HG03095 (cell line): ENCODE measurements at regions not wholly inside any gene's neighbourhood (a gene's known extent, or its start where the extent isn't known, plus 50 kb on each side); places are given as distances from the start of the nearest gene placed in this dataset.
"Not testable (repeated sequence)": the region's sequence is repeated elsewhere in the genome, so short reads cannot be mapped to it uniquely, and the experiment has no call there.

Experiments used
- ATAC-seq: cut with Tn5 transposase; IDR thresholded peaks from one replicate; pipeline ENCODE4 v1.9.1; 2021; ENCODE audit warnings: moderate library complexity; ENCODE audit not compliant: unreplicated experiment

DNA sequence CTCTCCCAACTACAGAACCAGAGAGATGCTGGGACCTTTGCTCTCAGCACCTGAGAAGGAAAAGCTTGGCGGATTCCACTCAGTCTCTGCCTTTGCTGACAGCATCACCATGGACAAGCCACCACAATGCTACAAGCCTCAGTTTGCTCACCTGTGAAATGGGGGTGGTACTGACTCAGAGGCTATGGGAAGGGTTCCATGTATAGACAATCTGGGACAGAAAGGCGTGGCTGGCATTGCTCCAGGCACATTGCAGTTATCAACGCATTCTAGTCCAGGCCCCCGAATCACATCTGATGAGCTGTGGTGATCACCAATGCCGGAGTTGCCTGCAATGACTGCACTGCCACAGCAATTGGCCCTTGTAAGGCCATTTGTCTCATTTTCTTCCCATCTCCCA lies 72.6 kb downstream of the ISX start:
- no peak for ATAC-seq

DNA sequence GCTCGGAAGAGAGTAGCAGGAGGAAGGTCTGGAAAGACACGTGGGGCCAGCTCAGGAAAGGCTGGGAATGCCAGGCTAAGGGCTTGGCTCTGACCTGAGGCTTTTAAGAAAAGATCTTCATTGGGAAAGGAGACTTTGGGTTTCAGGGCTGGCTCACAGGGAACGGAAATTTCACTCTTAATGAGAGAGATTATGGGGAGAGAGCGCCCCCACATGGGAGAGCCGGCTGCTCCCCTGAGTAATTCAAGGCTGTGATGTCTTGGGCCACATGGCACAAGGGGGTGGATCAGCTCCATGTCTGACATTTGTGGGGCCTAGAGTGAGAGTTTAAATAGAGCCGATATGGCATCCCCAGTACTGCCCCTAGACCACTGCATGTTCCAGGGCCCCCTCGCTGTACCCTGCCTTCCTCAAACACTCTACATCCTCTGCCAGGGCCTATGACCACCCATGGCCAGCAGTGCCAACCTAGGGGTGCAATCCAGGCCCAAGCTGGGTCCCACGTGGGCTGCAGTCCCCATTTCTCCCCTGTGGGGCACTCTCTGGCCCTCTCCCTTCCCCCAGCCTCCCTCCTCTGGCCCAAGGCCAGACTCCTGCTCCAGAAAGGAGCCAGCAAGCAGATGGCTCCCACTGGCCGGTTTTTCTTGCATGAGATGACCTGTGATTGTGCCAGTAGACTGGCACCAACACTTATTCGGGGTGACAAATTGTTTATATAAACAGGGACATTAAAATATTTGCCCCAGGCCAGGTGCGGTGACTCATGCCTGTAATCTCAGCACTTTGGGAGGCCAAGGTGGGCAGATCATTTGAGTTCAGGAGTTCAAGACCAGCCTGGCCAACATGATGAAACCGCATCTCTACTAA lies 75.2 kb downstream of the ISX start:
- ATAC-seq, result no peak

DNA sequence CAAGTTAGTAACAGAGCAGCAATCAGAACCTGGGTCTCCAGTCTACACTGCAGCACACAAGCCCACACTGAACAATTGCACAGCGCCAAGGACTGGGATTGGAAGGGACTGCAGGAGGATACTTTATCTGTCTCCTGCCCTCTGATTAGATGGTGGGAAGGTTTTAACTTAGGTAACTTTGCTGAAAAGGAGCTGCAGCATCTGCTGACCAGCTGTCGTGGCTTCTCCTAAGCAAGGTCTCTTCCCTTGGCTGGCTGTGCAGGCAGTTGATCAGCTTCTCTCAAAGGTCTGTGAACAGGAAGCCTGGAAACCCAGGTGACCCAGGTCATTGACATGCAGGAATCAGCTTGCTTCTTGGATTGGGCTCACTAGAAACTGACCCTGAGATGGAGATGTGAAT lies 82.4 kb downstream of the ISX start:
- no peak for ATAC-seq

DNA sequence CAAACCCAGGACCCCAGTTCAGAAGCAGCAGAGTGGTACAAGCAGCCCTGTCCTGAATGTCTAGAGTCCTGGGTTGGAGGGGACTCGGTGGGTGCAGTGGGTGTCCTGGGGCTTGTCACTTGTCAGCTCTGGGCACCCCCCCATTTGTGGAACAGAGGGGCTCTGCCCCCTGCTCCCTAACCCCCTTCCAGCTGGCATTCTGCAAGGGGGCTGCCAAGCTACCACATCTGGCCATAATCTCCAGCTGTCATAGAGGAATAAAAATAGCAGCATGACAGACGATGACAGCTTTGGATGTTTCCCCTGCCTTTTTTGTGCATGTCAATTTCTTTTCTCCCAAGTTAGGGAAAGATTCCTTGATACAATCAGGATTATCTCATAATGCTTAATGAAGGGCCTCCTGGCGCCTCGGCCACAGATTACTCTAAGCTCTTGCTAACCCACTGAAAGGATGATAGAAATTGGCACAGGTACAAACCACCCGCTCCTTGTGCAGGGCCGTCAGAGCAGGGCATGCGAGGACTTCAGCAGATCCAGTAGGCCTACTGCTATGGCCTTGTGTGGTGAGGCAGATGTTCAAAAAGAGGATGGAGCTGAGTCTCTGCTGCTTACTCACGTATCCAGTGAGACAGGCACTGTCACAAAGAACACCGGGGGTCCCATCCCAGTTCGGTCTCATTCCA lies 83.0 kb downstream of the ISX start:
- ATAC-seq, result no peak

DNA sequence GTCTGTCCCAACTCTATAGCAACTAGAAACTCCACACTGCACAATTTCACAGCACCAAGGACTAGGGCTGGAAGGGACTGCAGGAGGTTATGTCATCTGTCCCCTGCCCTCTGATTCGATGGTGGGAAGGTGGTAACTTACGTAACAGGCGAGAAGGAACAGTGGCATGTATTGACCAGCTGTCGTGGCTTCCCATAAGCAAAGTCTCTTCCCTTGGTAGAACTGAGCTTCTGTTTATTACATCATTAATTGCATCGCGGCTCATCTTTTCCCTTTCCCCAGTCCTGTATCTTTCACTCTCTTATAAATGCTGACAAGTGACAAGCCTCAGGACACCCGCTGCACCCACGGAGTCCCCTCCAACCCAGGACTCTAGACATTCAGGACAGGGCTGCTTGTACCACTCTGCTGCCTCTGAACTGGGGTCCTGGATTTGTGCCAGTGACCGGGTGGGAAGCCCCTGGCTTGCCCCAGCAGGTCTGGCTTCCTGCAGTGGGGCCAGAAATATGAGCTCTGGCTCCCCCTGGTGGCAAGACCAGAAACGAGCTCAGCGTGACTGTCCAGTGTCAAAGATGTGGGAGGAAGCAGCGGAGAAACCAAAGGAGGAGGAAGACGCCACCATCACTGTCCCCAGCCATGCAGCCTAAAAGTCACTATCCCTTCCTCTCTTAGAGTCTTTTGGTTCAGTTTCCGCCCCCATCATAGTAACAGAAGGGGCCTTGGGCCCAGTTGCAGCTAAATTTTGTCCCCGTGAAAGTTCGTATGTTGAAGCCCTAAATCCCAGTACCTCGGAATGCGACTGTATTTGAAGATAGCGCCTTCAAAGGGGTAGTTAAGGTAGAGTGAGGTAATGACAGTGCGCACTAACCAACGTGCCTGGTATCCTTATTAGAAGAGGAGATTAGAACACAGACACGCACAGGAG lies 84.5 kb downstream of the ISX start:
- ATAC-seq, result peak; percentile 48

DNA sequence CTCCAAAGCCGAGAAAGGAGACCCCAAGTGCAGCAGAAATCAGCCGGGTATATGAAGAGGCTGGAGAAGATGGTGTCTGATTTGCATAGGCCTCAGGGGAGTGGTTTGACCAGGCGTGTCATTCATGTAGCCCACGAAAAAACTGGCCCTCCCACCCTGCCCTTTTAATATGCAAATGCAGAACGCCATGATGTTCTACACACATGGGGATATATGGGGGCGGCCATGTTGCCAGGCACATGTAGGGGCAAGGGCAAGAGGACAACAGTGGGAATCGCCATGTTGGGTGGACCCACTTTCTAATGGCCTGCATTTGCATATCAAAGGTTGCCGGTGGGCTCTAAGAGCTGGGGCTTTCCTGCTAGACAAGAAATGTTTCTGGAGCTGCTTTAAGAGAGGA lies 86.4 kb downstream of the ISX start:
- no peak for ATAC-seq

DNA sequence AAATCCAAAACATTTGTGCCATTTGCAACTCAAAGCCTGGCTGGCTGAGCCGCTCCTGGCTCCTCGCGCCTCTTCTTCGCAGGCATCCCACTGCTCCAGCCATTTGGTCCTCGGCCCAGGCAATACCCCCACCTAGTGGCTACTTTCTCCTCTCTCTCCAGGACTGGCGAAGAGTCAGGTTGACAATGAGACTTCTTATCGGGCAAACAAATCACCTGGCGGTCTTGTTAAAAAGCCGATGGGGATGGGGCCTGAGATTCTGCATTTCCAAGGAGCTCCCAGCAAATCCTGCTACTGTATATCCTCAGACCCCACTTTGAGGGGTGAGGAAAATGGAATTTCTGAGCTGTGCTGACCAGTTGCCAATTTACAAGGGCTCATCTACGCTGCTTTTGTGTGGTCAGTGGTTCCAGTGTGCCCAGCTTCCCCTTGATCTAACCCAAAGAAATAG lies 89.0 kb downstream of the ISX start:
- no peak for ATAC-seq

DNA sequence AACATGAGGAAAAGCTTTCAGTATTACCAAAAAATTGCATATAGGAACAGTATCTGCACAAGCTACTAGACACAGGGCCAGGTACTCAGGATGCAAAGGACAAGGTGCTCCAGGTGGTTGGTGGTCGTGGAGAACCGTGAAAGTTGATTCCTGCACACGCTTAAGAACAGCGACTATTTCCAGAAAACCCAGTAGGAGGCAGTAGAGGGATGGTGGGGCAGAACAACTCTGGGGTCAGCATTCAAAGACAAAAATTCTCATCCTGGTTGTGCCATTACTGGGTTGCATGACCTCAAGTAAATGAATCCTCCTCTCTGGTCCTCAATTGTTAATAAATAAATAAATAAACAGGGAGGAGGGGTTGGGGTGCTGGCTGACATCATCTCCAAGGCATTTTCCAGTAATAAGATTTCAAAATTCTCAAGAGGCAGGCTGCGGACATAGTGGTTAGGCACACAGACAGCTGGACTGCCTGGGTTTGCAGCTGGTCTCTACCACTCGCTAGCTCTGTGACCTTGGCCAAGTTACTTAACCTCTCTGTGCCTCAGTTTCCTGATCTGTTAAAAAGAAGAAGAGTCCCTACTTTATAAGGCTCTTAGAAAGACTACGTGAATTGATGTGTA lies 89.6 kb downstream of the ISX start:
- ATAC-seq, result no peak

DNA sequence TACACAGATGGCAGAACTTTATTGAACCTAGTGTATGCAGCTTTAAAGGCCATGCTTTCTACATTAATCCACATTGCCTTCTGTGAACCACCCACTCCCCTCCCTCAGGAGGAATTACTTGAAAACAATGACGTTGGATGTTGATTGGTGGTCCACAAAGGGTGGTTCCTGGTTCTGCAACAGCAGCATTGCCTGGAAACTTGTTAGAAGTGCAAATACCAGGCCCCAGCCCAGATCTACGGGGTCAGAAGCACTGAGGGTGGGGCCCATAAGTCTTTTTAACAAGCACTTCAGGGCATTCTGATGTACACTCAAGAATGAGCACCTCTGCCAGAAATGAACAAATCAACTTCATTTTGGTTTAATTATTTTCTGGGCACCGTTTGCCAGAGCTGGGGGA lies 91.0 kb downstream of the ISX start:
- no peak for ATAC-seq

DNA sequence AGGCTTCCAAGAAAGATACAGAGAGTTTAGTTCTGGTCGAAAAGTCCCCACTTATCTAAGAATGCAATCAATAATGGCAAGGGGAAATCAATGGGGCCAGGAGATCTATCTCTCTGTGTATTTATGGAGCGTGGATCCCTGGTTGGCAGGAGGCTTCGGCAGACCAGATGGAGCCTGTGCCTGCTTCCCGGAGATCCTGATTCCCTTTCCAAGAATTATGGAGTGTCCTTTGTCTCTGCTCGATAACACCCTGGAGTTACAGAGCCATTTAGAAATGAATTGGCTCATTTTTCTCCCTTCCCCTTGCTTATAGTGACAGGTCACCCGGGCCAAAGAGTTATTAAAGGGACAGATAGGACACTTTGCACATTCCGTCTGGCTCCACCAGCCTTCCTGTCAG lies 92.4 kb downstream of the ISX start:
- ATAC-seq, result no peak

DNA sequence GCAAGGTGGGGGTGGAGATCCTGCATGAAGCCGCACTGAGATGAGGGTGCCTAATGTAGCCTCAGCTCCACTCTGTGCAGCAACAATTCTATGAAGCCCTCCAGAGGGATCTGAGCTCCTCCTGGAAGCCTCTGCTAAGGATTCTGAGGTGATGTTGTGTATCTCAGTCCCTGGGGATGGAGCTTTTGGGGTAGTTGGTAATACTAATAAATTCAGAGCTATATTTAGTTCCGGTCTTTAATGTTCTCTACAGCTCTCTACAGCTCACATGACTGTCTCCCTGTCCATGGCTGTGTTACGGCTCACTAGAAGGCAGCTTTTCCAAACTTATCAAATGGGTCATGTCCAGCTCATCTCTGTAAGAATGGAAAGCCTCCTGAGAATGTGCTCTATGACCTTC lies 93.4 kb downstream of the ISX start:
- no peak for ATAC-seq

DNA sequence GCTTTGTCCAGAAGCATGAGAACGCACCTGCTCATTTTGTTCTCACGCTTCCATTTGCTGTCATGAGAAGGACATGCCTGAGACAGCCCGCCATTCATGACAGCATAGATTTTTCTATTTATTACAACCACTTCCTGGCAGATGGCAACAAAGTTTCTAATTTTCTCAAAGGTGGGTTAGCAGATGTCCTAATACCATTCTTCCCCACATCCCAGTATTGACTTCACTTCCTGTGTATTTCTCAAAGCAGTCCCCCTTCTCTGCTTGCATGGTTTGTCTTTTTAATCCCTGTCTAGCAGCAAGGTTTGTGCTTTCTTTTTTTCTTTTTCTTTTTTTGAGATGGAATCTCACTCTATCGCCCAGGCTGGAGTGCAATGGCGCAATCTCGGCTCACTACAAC lies 94.3 kb downstream of the ISX start:
- ATAC-seq, result no peak

DNA sequence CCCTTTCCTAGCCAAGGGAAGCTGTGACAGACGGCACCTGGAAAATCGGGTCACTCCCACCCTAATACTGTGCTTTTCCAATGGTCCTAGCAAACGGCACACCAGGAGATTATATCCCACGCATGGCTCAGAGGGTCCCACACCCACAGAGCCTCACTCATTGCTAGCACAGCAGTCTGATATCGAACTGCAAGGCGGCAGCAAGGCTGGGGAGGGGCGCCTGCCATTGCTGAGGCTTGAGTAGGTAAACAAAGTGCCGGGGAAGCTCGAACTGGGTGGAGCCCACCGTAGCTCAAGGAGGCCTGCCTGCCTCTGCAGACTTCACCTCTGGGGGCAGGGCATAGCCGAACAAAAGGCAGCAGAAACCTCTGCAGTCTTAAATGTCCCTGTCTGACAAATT lies 91.4 kb upstream of the HMGXB4 start:
- not testable (repeated sequence) for ATAC-seq

DNA sequence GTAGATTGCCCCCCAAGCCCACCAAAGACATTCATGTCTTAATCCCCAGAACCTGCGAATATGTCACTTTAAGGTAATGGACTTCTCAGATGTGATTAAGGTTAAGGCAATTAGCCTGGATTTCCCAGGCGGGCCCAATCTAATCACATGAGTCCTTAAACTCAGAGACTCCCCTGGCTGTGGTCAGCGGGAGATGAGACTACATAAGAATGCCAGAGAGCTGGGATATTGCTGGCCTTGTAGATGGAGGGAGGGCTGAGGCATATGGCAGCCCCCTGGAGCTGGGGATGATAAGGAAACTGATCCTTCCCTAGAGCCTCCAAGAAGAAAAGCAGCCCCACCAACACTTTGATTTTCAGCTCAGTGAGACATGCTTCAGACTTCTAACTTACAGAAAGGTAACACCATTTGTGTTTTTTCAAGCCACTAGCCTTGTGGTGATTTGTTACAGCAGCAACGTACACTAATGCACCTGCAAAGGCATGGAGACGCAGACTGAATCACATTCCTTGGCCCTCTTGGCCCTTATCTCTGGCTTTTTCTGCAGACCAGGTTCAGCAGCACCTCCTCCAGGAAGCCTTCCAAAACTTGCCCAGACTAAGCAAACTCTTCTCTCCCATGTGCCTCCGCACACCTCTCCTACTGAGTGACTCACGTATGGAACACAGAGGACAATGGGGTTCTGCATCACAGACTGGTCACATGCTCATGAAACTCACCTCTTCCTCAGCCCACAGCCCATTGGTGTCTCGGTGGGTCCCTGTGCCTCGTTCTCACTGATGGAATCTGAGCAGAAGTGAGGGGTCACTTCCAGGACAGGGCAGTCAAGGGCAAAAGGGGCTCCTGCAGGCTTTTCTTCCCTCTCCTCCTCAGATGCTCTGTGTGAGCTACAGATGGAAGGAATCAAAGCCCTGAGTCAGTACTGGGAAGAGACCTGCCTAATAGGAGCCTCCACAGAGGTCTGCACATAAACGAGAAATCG lies 86.3 kb upstream of the HMGXB4 start:
- no peak for ATAC-seq

DNA sequence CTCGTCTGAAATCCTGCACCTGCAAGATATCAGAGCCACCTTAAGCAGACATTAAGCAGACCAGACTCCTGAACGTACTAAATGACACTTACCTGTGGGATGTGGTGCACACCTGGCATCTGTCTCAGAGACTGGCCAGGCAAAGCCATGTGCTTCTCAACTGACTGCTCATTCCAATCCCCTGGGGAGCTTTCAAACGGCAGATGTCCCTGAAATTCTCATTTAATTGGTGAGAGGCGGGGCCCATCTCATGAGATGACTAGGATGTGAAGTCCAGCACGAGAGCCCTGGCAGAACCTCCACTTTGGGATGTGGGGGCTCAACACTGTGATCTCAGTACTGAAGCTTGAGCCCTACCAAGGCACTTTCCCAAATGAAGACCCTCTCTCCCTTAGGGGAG lies 84.9 kb upstream of the HMGXB4 start:
- no peak for ATAC-seq

DNA sequence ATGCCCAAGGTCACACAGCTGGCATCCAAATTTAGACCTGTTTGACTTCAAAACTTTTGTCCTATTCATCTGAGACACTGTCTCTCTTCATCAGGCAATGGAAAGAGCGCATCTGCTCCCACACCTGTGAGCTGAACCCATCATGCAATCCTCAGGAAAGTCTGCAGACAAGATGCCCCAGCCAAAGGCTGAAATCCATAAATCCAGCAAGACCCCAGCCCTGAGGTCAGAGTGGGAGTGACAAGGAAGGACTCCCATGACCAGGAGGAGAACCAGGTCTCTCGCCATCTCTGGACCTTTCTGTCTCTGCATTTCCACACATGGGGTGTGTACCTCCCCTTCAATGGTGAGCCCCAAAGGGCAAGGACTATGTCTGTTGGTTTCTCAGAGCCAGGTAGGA lies 83.6 kb upstream of the HMGXB4 start:
- ATAC-seq, result no peak

DNA sequence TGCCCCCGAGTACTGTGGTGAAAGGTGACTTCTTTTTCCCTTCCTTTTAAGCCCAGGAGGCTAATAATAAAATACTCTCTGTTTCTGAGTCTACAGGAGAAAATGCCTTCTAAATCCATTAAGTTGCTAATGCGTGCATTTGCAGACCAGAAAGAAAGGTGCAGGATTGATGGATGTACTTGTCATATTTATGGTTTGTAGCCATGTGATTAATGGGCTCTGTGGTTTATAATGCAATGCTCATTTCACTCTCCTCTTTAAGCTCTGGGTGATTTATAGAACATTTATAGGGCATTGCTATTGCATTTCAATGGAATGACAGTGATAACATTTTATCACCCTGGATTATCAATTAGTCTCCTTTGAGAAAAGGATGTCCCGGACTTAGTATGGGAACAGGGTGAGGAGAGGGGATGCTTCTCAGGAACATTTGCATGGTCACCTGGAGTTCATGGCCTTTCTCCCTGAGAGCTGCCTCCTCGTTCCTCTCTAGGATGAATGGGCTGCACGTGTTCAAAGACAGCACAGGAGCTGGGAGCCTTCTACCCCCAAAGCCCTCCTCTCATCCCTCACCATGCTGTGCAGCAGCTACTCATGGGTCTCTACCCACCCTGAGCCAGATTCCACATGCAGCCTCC lies 82.8 kb upstream of the HMGXB4 start:
- ATAC-seq, result no peak

DNA sequence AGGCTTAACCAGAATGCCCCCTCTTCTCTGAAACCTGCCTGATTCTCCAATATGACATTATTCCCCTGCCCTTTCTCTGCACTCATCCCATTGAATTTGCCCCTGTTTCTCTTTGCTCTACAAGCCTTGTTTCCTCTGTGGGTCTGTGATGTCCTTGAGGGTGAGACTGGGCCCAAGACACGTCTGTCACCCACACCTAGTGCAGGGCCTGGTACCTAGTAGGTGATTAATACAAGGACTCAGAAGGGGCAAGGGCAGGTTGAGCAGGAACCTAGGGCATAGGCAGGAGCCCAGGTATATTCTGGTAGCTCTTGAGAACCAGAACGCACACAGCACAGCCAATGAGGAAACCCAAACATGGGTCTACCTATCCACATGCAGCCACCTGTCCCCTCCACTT lies 81.9 kb upstream of the HMGXB4 start:
- ATAC-seq, result no peak

DNA sequence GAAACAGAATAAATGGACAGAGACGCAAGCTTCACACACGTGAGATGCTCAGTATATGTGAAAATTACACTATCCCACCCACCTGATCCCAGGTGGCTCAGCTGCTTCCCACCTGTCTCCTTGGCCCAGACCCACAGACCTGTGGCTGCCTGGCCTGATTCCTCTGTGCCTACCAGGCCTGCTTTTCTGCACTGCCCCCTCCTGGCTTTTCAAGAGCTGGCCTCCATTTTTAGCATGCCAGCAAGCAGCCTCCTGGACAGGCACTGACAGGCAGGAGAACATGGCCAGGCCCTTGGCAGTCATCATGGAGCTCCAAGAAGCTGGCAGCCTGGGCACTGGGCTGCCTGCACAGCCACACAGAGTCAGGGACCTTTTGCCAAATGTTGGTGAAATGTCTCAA lies 79.5 kb upstream of the HMGXB4 start:
- ATAC-seq, result no peak
